Endodermal cell (in vitro differentiated cells): ENCODE measurements at regions not wholly inside any gene's neighbourhood (a gene's known extent, or its start where the extent isn't known, plus 50 kb on each side); places are given as distances from the start of the nearest gene placed in this dataset.
A peak's percentile ranks its signal among the peaks of the same experiment; 100 is the strongest.
"Not testable (repeated sequence)": the region's sequence is repeated elsewhere in the genome, so short reads cannot be mapped to it uniquely, and the experiment has no call there.

ENCODE experiments used
- DNase-seq: peaks from one replicate; pipeline ENCODE4 v3.0.0-alpha.2; 2017
- H3K27ac ChIP-seq: 2 replicates; pipeline ENCODE4 v1.5.1; 2013; ENCODE audit warnings: mild to moderate bottlenecking, low read depth, low read length, moderate library complexity
- H3K27me3 ChIP-seq: 2 replicates; pipeline ENCODE4 v1.6.1; 2013; ENCODE audit warnings: mild to moderate bottlenecking, low read length, moderate library complexity; ENCODE audit not compliant: insufficient read depth, control insufficient read depth, poor library complexity, severe bottlenecking
- H3K36me3 ChIP-seq: 2 replicates; pipeline ENCODE4 v1.7.0; 2013; ENCODE audit warnings: mild to moderate bottlenecking, low read length, moderate library complexity; ENCODE audit not compliant: control insufficient read depth, insufficient read depth
- H3K4me1 ChIP-seq: one replicate; pipeline ENCODE4 v1.7.0; 2013; ENCODE audit warnings: low read length; ENCODE audit not compliant: control insufficient read depth, insufficient read depth
- H3K4me3 ChIP-seq: 2 replicates; pipeline ENCODE4 v1.5.1; 2013; ENCODE audit warnings: mild to moderate bottlenecking, low read length, moderate library complexity
- H3K9ac ChIP-seq: 2 replicates; pipeline ENCODE4 v1.6.1; 2013; ENCODE audit warnings: mild to moderate bottlenecking, low read length, moderate library complexity; ENCODE audit not compliant: poor library complexity, severe bottlenecking; ENCODE audit errors: extremely low read depth
- H3K9me3 ChIP-seq: 2 replicates; pipeline ENCODE4 v1.6.1; 2013; ENCODE audit warnings: mild to moderate bottlenecking, low read length, moderate library complexity; ENCODE audit not compliant: control insufficient read depth
- H3K27ac Mint-ChIP-seq: 2 replicates; pipeline ENCODE4 v1.8.0; 2020; ENCODE audit warnings: mixed read lengths
- H3K27me3 Mint-ChIP-seq: 2 replicates; pipeline ENCODE4 v1.8.0; 2021; ENCODE audit warnings: mild to moderate bottlenecking, mixed read lengths; ENCODE audit not compliant: insufficient read depth
- H3K36me3 Mint-ChIP-seq: 2 replicates; pipeline ENCODE4 v1.8.0; 2020; ENCODE audit warnings: low read depth, mixed read lengths
- H3K4me1 Mint-ChIP-seq: 2 replicates; pipeline ENCODE4 v1.8.0; 2020; ENCODE audit warnings: mixed read lengths
- H3K4me3 Mint-ChIP-seq: 2 replicates; pipeline ENCODE4 v1.8.0; 2020; ENCODE audit warnings: mild to moderate bottlenecking, moderate library complexity, mixed read lengths
- H3K9me3 Mint-ChIP-seq: 2 replicates; pipeline ENCODE4 v1.8.0; 2020; ENCODE audit warnings: mild to moderate bottlenecking, mixed read lengths
- WGBS, 2 experiments: methylation state at CpG; one replicate each; pipeline versions ENCODE4 v1.1.5 to v1.1.7; 2013; ENCODE audit warnings: missing lambda C conversion rate in 2 of 2, mixed read lengths in 1 of 2; ENCODE audit not compliant: insufficient coverage in 1 of 2, insufficient read length in 1 of 2; 5-methylcytosine and 5-hydroxymethylcytosine counted together

DNA sequence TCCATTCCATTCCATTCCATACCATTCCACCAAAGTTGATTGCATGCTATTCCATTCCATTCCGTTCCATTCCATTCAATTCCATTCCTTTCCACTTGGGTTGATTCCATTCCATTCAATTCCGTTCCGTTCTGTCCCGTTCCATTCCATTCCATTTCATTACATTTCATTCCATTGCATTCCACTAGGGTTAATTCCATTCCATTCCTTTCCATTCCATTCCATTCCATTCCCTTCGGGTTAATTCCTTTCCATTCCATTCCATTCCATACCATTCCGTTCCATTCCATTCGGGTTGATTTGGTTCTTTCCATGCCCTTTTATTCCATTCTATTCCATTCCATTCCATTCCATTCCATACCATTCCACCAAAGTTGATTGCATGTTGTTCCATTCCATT lies 131.9 kb downstream of the CWH43 start:
- not testable (repeated sequence) for H3K27me3 Mint-ChIP-seq, H3K27me3 ChIP-seq, H3K36me3 ChIP-seq, H3K4me1 Mint-ChIP-seq, H3K27ac Mint-ChIP-seq, H3K9ac ChIP-seq, DNase-seq, H3K27ac ChIP-seq, H3K4me3 Mint-ChIP-seq, H3K4me1 ChIP-seq
- H3K4me3 ChIP-seq, result peak overlapping the region; percentile 66
- WGBS, 2 experiments, result 81 to 83% methylated on average over 7 of the region's 7 CpGs
- peaks cover 82% of the 10 kb centered on the region for H3K9me3 Mint-ChIP-seq
- peaks cover 26% of the 10 kb centered on the region for H3K36me3 Mint-ChIP-seq
- H3K9me3 ChIP-seq, result peaks cover 82% of the 10 kb centered on the region

DNA sequence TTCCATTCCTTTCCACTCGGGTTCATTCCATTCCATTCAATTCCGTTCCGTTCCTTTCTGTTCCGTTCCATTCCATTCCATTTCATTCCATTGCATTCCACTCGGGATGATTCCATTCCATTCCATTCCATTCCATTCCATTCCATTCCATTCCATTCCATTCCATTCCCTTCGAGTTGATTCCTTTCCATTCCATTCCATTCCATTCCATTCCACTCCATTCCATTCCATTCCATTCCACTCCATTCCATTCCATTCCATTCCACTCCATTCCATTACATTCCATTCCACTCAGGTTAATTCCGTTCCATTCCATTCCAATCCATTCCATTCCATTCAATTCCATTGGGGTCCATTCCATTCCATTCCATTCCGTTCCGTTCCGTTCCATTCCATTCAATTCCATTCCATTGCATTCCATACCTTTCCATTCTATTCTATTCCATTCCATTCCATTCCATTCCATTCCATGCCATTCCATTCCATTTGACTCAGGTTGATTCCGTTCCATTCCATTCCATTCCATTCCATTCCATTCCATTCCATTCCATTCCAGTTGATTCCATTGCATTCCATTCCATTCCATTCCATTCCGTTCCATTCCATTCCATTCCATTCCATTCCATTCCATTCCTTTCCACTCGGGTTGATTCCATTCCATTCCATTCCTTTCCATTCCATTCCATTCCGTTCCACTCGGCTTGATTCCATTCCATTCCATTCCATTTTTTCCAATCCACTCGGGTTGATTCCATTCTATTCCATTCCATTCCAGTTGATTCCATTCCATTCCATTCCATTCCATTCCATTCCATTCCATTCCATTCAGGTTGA lies 132.5 kb downstream of the CWH43 start:
- not testable (repeated sequence) for H3K36me3 ChIP-seq, H3K9ac ChIP-seq, H3K27me3 Mint-ChIP-seq, DNase-seq, H3K4me1 Mint-ChIP-seq, H3K27ac Mint-ChIP-seq, H3K27ac ChIP-seq, H3K27me3 ChIP-seq, H3K4me3 Mint-ChIP-seq, H3K4me1 ChIP-seq
- Mint-ChIP-seq H3K9me3 (peaks cover 80% of the 10 kb centered on the region), H3K36me3 (peaks cover 26% of the 10 kb centered on the region)
- 58 to 59% methylated on average over 16 of the region's 16 CpGs for WGBS, 2 experiments
- H3K9me3 ChIP-seq, result peaks cover 75% of the 10 kb centered on the region
- H3K4me3 ChIP-seq, result peak overlapping the region; percentile 66

DNA sequence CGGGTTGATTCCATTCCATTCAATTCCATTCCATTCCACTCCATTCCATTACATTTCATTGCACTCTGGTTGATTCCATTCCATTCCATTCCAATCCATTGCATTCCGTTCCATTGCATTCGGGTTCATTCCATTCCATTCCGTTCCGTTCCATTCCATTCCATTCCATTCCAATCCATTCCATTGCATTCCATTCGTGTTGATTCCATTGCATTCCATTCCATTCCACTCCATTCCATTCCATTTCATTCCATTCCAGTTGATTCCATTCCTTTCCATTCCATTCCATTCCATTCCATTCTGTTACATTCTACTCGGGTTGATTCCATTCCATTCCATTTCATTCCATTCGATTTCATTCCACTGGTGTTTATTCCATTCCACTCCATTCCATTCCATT lies 133.3 kb downstream of the CWH43 start:
- not testable (repeated sequence) for DNase-seq, H3K4me1 Mint-ChIP-seq, H3K27ac Mint-ChIP-seq, H3K27me3 Mint-ChIP-seq, H3K27me3 ChIP-seq, H3K4me1 ChIP-seq, H3K4me3 Mint-ChIP-seq, H3K36me3 ChIP-seq, H3K27ac ChIP-seq, H3K9ac ChIP-seq
- H3K4me3 ChIP-seq, result peak overlapping the region; percentile 66
- H3K9me3 ChIP-seq, result peaks cover 68% of the 10 kb centered on the region
- peaks cover 74% of the 10 kb centered on the region for H3K9me3 Mint-ChIP-seq
- 49 to 59% methylated on average over 8 of the region's 8 CpGs for WGBS, 2 experiments
- H3K36me3 Mint-ChIP-seq, result peaks cover 24% of the 10 kb centered on the region

DNA sequence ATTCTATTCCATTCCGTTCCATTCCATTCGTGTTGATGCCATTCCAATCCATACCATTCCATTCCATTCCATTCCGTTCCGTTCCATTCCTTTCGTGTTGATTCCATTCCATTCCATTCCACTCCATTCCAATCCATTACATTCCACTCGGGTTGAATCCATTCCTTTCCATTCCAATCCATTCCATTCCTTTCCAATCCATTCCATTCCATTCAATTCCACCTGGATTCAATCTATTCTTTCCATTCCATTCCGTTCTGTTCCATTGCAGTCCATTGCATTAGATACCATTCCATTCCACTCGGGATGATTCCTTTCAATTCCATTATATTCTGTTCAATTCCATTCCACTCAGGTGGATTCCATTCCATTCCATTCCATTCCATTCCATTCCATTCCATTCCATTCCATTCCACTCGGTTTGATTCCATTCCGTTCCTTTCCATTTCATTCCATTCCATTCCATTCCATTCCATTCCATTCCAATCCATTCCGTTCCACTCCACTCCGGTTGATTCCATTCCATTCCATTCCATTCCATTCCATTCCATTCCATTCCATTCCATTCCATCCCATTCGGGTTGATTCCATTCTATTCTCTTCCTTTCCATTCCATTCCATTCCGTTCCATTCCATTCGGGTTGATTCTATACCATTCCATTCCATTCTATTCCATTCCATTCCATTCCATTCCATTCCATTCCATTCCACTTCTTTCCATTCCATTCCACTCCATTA lies 134.1 kb downstream of the CWH43 start:
- not testable (repeated sequence) for H3K9ac ChIP-seq, H3K4me1 Mint-ChIP-seq, H3K27me3 Mint-ChIP-seq, H3K4me1 ChIP-seq, H3K27ac Mint-ChIP-seq, H3K27ac ChIP-seq, H3K36me3 ChIP-seq, DNase-seq, H3K4me3 Mint-ChIP-seq, H3K27me3 ChIP-seq
- H3K9me3 ChIP-seq, result peaks cover 64% of the 10 kb centered on the region
- peaks cover 65% of the 10 kb centered on the region for H3K9me3 Mint-ChIP-seq
- peak overlapping the region; percentile 66 for H3K4me3 ChIP-seq
- peaks cover 21% of the 10 kb centered on the region for H3K36me3 Mint-ChIP-seq
- 53 to 58% methylated on average over 14 to 15 of the region's 15 CpGs for WGBS, 2 experiments

DNA sequence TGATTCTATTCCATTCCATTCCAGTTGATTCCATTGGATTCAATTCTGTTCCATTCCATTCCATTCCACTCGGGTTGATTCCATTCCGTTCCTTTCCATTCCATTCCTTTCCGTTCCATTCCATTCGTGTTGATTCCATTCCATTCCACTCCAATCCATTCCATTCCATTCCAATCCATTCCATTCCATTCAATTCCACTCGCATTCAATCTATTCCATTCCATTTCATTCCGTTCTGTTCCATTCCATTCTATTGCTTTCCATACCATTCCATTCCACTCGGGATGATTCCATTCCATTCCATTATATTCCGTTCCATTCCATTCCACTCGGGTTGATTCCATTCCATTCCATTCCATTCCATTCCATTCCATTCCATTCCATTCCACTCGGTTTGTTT lies 134.7 kb downstream of the CWH43 start:
- Mint-ChIP-seq H3K9me3 (peaks cover 59% of the 10 kb centered on the region), H3K36me3 (peaks cover 21% of the 10 kb centered on the region)
- not testable (repeated sequence) for H3K27me3 Mint-ChIP-seq, H3K27ac ChIP-seq, H3K4me3 Mint-ChIP-seq, H3K4me1 Mint-ChIP-seq, H3K4me1 ChIP-seq, H3K9ac ChIP-seq, H3K27ac Mint-ChIP-seq, H3K36me3 ChIP-seq, H3K27me3 ChIP-seq
- Histone ChIP-seq H3K9me3 (peaks cover 58% of the 10 kb centered on the region), H3K4me3 (peak overlapping the region; percentile 2)
- WGBS, 2 experiments, result 69 to 77% methylated on average over 9 of the region's 10 CpGs
- DNase-seq, result peak; percentile 44

DNA sequence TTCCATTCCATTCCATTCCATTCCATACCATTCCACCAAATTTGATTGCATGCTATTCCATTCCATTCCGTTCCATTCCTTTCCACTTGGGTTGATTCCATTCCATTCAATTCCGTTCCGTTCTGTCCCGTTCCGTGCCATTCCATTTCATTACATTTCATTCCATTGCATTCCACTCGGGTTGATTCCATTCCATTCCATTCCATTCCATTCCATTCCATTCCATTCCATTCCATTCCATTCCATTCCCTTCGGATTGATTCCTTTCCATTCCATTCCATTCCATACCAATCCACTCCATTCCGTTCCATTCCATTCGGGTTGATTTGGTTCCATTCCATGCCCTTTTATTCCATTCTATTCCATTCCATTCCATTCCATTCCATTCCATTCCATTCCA lies 140.4 kb downstream of the CWH43 start:
- DNase-seq, H3K4me3 ChIP-seq, H3K27me3 ChIP-seq, H3K9me3 ChIP-seq, H3K36me3 Mint-ChIP-seq, H3K27ac Mint-ChIP-seq, H3K9ac ChIP-seq, H3K4me1 Mint-ChIP-seq, H3K27ac ChIP-seq, H3K27me3 Mint-ChIP-seq, H3K36me3 ChIP-seq, H3K4me1 ChIP-seq, H3K4me3 Mint-ChIP-seq: not testable (repeated sequence)
- peaks cover 22% of the 10 kb centered on the region for H3K9me3 Mint-ChIP-seq
- WGBS, 2 experiments, result 68% methylated on average over 4 of the region's 9 CpGs; no CpG with 5 or more reads in 1 of the 2 experiments
